NOMO-1 treated with dmso at 0.1 percent for 144 hours (cell line): ENCODE measurements at regions not wholly inside any gene's neighbourhood (a gene's known extent, or its start where the extent isn't known, plus 50 kb on each side); places are given as distances from the start of the nearest gene placed in this dataset.
A peak's percentile ranks its signal among the peaks of the same experiment; 100 is the strongest.

ENCODE experiments used
- DNase-seq: peaks from one replicate; lab custom pipeline; 2025; ENCODE audit not compliant: unreplicated experiment; lab: John Stamatoyannopoulos, UW

DNA sequence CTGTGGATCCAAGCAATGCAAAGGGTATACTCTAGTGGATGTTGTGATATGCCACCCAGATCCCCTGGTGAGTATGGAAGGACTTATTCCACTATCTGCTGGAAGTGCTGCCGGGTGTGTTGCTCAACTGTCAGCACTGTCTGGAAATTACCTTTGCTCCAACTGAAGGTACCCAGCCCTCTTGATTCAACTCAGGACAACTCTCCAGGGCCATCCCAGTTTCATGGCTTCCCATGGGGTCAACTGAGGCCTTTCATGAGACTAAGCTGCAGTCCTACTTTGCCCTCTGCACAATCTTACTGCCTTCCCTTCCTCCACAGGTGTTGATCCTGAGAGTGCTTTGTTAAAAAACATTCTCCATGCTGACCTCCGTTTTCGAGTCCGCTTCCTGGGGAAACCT lies 99.8 kb downstream of the SPRY1 start:
- DNase-seq: no peak

- DNase-seq: no peak
Observed at GRCh38 chr4:123497340-123497739, 100.7 kb downstream of the SPRY1 start.

DNA sequence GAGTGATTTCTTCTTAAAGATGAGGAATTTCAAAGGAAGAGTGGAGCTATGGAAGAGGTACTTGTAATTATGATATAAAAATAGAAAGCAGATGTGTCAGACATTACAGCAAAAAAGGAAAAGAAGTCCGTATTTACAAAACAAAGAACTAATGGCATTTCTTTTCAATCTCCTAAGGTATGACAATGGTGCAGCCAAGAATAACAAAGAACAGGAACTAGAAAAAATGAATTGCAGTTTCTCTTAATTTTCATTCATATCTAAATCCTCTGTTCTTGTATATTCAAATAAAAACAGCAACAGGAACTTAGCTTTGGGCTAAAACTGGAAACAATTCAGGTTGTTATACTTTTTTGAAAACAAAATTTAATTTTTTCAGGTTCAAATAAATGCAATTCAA lies 105.1 kb downstream of the SPRY1 start:
- DNase-seq: no peak

DNA sequence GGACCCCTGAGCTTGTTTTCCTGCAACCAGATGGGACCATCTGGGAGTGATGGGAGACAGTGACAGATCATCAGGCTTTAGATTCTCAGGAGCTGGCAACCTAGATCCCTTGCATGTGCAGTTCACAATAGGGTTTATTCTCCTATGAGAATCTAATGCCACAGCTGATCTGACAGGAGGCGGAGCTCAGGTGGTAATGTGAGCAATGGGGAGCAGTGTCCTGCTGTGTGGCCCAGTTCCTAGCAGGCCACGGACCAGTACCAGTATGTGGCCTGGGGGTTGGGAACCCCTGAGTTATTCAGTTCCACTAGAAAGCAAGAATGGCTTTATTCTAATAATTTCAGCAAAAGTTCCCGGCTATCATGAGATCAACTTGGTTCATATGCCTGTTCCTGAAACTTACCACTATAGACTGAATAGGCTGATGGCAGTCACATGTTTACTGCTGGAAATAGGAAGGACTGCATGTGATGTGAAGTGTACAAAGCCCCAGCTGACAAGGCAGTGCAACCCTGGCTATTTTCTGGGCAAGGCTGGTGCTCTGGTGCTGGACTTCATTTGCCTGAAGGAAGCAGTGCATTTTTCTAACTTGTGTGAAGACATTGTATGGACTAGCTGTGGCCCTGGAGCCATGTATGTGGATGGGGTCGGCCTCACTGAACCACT lies 107.2 kb downstream of the SPRY1 start:
- no peak for DNase-seq

DNA sequence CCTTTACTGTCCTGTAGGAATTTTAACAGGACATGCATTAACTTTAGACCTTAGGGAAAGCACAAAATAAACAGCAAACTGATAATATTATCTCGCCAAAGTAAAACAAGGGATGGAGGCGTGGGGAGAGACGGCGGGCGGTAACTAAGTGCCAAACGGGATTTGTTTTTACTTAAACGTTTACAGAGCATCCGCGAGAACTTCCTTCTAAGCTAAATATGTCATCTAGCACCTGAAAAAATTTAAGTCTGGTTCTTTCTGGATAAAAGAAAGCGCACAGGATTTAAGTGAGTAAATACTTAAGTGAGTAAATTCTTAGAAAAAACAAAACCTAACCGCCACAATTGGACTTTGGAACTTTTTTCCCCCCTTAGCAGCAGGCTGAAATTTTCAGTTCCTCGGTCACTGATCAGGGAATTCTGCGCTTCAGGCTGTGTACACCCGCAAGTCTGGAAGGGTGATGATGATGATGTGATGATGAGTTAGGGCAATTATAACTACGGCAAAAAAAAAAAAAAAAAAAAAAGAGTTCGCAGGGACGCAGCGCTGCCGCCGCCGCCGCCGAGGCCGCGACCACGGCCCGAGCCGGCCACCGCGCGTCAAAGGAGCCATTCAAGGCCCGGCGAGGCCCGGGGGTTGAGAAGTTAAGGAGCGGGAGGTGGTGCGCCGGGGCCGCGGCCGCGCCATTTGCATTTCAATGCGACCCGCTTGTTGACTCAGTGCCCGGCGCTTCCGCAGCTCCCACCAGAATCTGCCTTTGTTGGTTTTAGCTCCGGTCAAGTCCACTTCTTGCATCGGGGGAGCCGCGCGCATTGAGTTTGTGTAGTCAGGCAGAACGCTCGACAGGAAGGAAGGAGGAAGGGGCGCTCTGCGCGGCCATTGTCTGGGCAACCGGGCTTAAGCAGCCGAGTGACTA lies 108.8 kb downstream of the SPRY1 start:
- DNase-seq: peak; percentile 15

DNA sequence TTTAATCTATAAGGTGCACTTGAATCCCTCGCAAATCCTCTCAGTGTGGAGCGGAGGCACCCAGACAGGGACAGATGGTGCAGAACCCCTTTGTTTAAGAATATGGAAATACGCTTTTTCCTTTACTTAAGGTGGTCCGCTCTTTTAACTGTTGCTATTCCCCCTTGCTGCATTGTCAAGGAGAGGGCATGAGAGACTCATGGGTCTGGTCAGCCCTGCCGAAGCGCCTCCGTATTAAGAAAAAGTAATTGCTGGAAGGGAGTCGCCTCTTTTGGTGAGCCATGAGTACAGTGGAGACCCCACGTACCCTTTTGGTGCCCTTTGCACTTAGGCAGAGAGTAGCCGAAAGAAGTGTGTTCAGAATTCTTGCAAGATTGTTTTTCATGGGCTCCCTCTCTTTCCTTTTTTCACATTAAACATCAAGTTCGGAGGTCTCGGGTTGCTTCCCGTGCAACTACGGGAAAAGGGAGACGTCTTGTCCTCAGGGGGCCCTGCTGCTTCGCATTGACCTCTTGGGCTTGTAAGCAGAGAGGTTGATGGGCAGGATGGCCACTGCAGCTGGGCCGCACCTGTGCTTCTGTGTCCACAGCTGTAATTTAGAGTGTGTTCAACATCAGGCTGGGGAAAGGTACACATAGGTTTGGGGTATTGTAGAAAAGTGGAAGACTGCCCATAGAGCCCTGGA lies 109.6 kb downstream of the SPRY1 start:
- DNase-seq: no peak

DNA sequence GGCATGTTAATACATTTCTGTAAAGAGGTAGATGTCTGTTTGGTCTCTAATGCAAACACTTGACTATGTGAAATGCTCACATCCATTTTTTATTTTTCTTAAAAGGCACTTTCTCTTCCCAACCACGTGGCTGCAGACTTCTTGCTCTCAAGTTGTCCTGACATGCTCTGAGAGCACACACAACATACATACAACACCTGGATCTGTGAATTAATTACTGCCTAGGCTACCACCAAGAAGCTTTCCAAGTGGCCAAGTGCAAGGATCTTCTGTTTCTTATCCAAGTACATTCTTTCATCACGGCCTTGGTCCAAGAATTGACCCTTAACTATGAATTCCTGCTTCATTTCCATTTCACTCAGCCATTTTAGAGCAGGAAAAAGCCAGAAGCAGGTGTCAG lies 110.8 kb downstream of the SPRY1 start:
- no peak for DNase-seq

GRCh38 chr4:123510221-123510620 lies 113.6 kb downstream of the SPRY1 start:
- DNase-seq: no peak

DNA sequence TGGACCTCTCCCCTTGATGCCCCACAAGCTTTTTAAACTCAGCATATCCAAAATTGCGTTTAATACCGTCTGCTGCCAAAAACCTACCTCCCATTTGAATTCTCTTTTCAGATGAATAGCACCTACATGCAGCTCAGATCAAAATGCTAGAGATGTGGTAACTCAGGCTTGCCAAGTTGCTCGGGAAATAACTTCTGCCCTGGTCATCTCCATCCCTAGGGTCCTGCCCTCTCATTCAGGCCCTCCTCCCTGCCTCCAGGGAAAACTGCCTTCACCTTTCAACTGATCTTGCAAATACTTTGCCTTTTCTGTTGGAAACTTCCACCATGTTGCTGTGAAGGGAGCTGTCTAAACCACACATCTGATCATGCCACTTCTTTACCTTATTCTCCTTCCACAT lies 114.1 kb downstream of the SPRY1 start:
- DNase-seq: no peak

GRCh38 chr4:123516576-123516975 lies 120.0 kb downstream of the SPRY1 start:
- DNase-seq: no peak

DNA sequence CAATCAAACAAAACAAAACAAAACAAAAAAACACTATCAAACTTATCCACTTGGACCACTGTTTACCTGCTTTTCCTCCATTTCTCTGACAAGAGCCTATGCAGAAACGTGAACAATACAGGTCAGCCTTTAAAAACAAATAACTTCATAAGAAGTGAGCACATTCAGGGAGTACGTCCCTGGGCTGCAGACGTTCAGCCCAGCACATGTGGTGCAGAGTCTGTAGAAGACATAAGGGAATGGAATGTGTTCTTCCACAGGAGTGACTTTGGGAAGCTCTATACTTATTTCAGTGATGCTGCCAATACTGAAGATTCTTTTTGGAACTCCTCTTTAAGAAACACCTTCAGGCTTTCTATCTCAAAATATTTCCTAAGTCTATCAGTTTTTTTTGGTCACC lies 120.6 kb downstream of the SPRY1 start:
- no peak for DNase-seq

DNA sequence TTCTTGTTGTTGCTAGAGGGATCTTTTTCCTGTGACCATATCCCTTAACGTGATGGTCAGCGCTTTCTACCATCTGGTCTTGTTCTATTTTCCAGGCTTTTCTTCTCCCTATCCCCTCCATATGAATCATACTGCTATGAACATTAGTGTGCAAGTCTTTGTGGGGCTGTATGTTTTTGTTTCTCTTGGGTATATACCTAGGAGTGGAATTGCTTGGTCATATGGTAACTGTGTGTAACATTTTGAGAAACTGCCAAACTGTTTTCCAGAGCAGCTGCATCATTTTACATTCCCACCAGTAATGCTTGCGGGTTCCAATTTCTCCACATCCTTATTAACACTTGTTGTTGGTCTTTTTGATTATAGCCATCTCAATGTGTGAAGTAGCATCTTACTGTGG lies 121.4 kb downstream of the SPRY1 start:
- DNase-seq: no peak

DNA sequence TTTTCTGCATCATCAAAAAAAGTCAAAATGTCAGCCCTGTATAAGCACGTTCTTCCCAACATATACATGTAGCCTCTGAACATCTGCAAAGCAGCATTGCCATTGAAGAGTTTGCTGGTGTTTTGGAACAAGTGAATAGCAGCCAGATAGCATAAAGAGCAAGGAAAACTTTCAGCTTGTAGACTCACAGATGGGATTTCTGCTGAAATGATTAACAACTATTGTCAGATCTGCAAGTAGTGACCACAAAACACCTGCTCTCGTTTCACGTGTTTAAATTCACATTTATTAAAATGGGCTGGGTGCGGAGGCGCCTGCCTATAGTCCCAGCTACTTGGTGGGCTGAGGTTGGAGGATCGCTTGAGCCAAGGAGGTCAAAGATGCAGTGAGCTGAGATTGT lies 123.7 kb downstream of the SPRY1 start:
- no peak for DNase-seq

DNA sequence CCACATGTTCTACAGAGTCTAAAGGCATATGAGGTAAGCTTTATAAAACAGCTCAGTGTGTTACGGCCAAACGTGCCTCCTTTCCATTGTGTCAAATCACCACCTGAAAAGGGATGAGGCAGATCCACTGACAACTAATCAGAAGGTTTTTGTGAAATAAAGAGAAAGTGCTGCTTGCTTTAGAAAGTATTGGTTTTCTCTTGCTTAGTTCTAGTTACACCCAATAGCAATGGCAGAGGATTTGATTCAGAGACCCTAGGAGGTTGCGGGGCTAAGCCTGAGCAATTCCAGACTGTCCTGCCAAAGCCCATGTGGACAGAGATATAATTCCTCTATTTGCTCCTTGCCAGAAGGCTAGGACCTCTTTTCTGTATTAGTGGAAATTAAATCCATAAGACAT lies 125.5 kb downstream of the SPRY1 start:
- DNase-seq: no peak

- DNase-seq: no peak
Observed at GRCh38 chr4:123522646-123523045, 126.1 kb downstream of the SPRY1 start.

GRCh38 chr4:123524958-123525628 lies 128.5 kb downstream of the SPRY1 start:
- DNase-seq: no peak

DNA sequence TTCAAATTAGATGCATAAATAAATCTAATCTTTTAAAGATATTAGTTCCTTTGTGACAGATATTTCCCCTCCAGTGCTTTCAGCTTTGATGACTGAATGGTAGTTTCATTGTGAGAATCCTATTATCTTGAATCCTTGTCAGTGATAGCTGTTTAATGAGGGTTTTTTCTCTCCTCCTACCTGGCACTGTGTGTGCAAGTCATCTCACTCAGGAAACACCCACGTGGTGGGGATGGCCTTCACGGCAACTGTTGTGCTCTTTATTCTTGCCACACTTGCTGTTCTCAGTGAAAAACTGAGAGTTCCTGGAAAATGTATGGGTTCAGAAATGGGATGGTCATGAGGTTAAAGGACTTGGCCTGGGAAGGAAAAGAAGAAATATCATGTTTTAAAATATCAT lies 129.9 kb downstream of the SPRY1 start:
- DNase-seq: no peak

DNA sequence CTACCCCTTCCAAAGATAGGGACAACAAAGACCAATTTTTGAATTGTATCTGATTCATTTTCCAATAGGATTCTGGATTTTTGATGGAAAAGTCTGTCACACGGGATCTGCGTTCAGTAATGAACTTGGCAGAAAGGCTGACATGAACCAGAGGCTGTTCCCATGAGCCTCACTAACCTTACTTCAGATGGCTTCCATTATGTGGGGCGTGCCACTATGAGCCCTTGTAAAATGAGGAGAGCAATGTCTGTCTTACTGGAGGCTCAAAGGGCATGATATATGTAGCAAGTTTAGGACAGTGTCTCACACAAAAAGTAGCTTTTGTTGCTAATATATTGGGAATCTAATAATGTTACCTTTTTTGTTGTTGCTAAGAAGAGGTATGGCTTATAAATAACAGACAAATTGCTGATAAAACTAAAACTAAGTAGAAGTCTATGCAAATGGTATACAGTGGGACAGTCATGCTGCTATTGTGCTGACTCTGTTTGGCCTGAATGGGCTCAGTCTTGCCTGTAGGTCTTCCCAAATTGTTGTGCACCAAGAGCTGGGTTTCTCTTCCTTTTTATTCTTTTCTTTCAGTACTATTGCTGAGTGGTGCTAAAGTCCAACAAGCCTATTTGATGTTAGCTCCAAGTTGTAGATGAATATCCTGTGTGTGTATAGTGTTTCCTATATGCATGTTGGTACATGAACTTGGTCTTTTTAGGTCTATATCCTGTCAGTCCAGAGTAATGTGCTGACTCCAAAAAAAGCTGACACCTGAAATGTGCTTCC lies 132.1 kb downstream of the SPRY1 start:
- DNase-seq: no peak

- no peak for DNase-seq
Observed at GRCh38 chr4:123529278-123529568, 132.6 kb downstream of the SPRY1 start.

GRCh38 chr4:123530357-123530756 lies 133.8 kb downstream of the SPRY1 start:
- DNase-seq: no peak
